ACHN (cell line): ENCODE measurements at regions not wholly inside any gene's neighbourhood (a gene's known extent, or its start where the extent isn't known, plus 50 kb on each side); places are given as distances from the start of the nearest gene placed in this dataset.
"Not testable (repeated sequence)": the region's sequence is repeated elsewhere in the genome, so short reads cannot be mapped to it uniquely, and the experiment has no call there.

Source experiments
- DNase-seq: peaks from one replicate; pipeline ENCODE4 v3.0.0-alpha.2; 2015
- in situ Hi-C: cut with HindIII; loops from 2 replicates; pipeline ENCODE4 v1.10.0; 2017; ENCODE audit warnings: low sequenced_read_pairs, low pct_ligation_motif_present, low pct_unique_long_range_greater_than_20kb

- in situ Hi-C loops: no loop called here
These were observed 113.0 kb upstream of the GALNT15 start for GRCh38 chr3:16061491-16061890.

GRCh38 chr3:16063603-16064002 is 110.9 kb upstream of the GALNT15 start:
- DNase-seq: no peak
- in situ Hi-C loops: no loop called here

More at GRCh38 chr3:16061491-16061890, 113.0 kb upstream of the GALNT15 start:
- no peak for DNase-seq

- in situ Hi-C loops: no loop called here
- DNase-seq: peak; percentile 53
These were observed 109.7 kb upstream of the GALNT15 start for GRCh38 chr3:16064642-16065414.

GRCh38 chr3:16066545-16066944 is 107.9 kb upstream of the GALNT15 start:
- in situ Hi-C loops: no loop called here
- DNase-seq: no peak

- DNase-seq: no peak
- in situ Hi-C loops: no loop called here
These were observed 107.5 kb upstream of the GALNT15 start for GRCh38 chr3:16066975-16067374.

- in situ Hi-C loops: no loop called here
- DNase-seq: no peak
These were observed 106.5 kb upstream of the GALNT15 start for GRCh38 chr3:16067837-16068471.

- DNase-seq: peak; percentile 64
- in situ Hi-C loops: no loop called here
These were observed 105.1 kb upstream of the GALNT15 start for GRCh38 chr3:16069149-16069922.

- in situ Hi-C loops: no loop called here
- DNase-seq: no peak
These were observed 103.8 kb upstream of the GALNT15 start for GRCh38 chr3:16070707-16071106.

- DNase-seq: no peak
- in situ Hi-C loops: no loop called here
These were observed 103.3 kb upstream of the GALNT15 start for GRCh38 chr3:16071206-16071605.

GRCh38 chr3:16072420-16073110 is 101.9 kb upstream of the GALNT15 start:
- in situ Hi-C loops: no loop called here
- DNase-seq: no peak

- in situ Hi-C loops: no loop called here
- DNase-seq: no peak
These were observed 101.3 kb upstream of the GALNT15 start for GRCh38 chr3:16073203-16073602.

GRCh38 chr3:16073990-16074671 is 100.3 kb upstream of the GALNT15 start:
- in situ Hi-C loops, DNase-seq: not testable (repeated sequence)

- no peak for DNase-seq
These were observed 98.8 kb upstream of the GALNT15 start for GRCh38 chr3:16075647-16076046.

GRCh38 chr3:16076564-16076963 is 97.9 kb upstream of the GALNT15 start:
- DNase-seq: no peak
- in situ Hi-C loops: no loop called here

More at GRCh38 chr3:16075647-16076046, 98.8 kb upstream of the GALNT15 start:
- in situ Hi-C loops: no loop called here

GRCh38 chr3:16077146-16077545 is 97.3 kb upstream of the GALNT15 start:
- DNase-seq, in situ Hi-C loops: not testable (repeated sequence)

- DNase-seq, in situ Hi-C loops: not testable (repeated sequence)
These were observed 96.8 kb upstream of the GALNT15 start for GRCh38 chr3:16077681-16078080.

GRCh38 chr3:16079519-16079918 is 95.0 kb upstream of the GALNT15 start:
- no peak for DNase-seq
- in situ Hi-C loops: no loop called here

- in situ Hi-C loops: no loop called here
- no peak for DNase-seq
These were observed 92.8 kb upstream of the GALNT15 start for GRCh38 chr3:16081661-16082060.
